NB4 (cell line): ENCODE measurements at regions not wholly inside any gene's neighbourhood (a gene's known extent, or its start where the extent isn't known, plus 50 kb on each side); places are given as distances from the start of the nearest gene placed in this dataset.

ENCODE experiments used
- CTCF ChIP-seq: IDR thresholded peaks from one replicate; pipeline ENCODE4 v1.5.1; 2012; ENCODE audit warnings: low read depth, low read length
- MAX ChIP-seq: IDR thresholded peaks from 2 replicates; pipeline ENCODE4 v1.6.1; 2011; ENCODE audit warnings: low read depth, low read length
- POLR2A ChIP-seq: IDR thresholded peaks from 2 replicates; pipeline ENCODE4 v1.6.1; 2011; ENCODE audit warnings: mild to moderate bottlenecking; ENCODE audit not compliant: insufficient read length; ENCODE audit errors: extremely low read depth

GRCh38 chr20:60953321-60953720, 298.7 kb upstream of the CDH4 start:
- no peak for TF ChIP-seq CTCF
- no peak for TF ChIP-seq POLR2A
- no peak for TF ChIP-seq MAX
